Left lung (tissue), 4 donors: ENCODE measurements at regions not wholly inside any gene's neighbourhood (a gene's known extent, or its start where the extent isn't known, plus 50 kb on each side); places are given as distances from the start of the nearest gene placed in this dataset.
A peak's percentile ranks its signal among the peaks of the same experiment; 100 is the strongest.
"Not testable (repeated sequence)": the region's sequence is repeated elsewhere in the genome, so short reads cannot be mapped to it uniquely, and the experiment has no call there.

ENCODE experiments used
- ATAC-seq: fragments of 200-7000 bp; cut with Tn5 transposase; one replicate; pipeline ENCODE4 v1.9.1; 2020; ENCODE audit warnings: moderate library complexity
- DNase-seq, 4 donors: peaks; one replicate each; pipeline ENCODE4 v3.0.0-alpha.2; 2013 to 2020
- H3K27ac ChIP-seq, 2 donors: fragments of 200-600 bp; sonication (generic) in 1 of 2; one replicate each; pipeline versions ENCODE4 v1.5.0 to v1.8.0; 2020 to 2021
- H3K27me3 ChIP-seq, 2 donors: fragments of 200-600 bp; sonication (generic) in 1 of 2; one replicate each; pipeline versions ENCODE4 v1.5.0 to v1.8.0; 2020 to 2021
- H3K36me3 ChIP-seq, 2 donors: fragments of 200-600 bp; sonication (generic) in 1 of 2; one replicate each; pipeline versions ENCODE4 v1.5.0 to v1.8.0; 2020 to 2021
- H3K4me1 ChIP-seq, 2 donors: fragments of 200-600 bp; one replicate each; pipeline ENCODE4 v1.8.0; 2021
- H3K4me3 ChIP-seq, 2 donors: fragments of 200-600 bp; sonication (generic) in 1 of 2; one replicate each; pipeline versions ENCODE4 v1.5.0 to v1.8.0; 2020 to 2021; ENCODE audit warnings: mild to moderate bottlenecking in 1 of 2
- H3K9me3 ChIP-seq, 2 donors: fragments of 200-600 bp; sonication (generic) in 1 of 2; one replicate each; pipeline versions ENCODE4 v1.5.0 to v1.8.0; 2020 to 2021
- intact Hi-C, 2 donors: fragments of 100-400 bp; cut with DNase I; formaldehyde crosslinking; loops; one replicate each; pipeline versions ENCODE4 v1.11.2 to v1.14.2; 2022
- TF ChIP-seq, protein P1 (sequence below), 2 donors: fragments of 200-600 bp; sonication (generic) in 1 of 2; IDR thresholded peaks; one replicate each; pipeline versions ENCODE4 v1.5.0 to v1.8.0; 2021; ENCODE audit warnings: antibody characterized with exemption in 2 of 2
- donor health status: DM: no; HTN: yes; CAD: no.
- donor health status: DM: no; HTN: no; CAD: no.

DNA sequence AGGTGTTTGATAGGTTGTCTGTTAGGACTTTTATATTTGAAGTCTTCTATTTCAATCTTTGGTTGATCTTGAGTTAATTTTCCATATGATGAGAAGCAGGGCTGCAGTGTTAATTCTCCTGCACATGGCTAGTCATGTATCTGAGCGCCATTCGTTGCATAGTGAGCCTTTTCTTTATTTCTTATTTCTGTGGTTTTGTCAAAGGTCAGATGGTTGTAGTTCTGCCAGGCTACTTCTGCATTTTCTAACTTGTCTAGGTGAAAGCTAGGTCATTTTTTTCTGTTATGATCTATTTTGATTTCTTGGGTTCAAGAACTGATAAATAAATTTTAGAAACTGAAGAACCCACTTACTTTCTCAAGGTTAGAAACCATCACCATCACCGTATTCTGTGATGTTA, 56.7 kb downstream of the CCDC74A start:
- H3K9me3 ChIP-seq, result no peaks in the 10 kb centered on the region
- no peak overlapping the region for H3K27ac ChIP-seq
- no peaks in the 10 kb centered on the region for H3K27me3 ChIP-seq
- no peaks in the 10 kb centered on the region for H3K36me3 ChIP-seq
- H3K4me3 ChIP-seq, result no peak overlapping the region
- TF ChIP-seq, protein P1, sequence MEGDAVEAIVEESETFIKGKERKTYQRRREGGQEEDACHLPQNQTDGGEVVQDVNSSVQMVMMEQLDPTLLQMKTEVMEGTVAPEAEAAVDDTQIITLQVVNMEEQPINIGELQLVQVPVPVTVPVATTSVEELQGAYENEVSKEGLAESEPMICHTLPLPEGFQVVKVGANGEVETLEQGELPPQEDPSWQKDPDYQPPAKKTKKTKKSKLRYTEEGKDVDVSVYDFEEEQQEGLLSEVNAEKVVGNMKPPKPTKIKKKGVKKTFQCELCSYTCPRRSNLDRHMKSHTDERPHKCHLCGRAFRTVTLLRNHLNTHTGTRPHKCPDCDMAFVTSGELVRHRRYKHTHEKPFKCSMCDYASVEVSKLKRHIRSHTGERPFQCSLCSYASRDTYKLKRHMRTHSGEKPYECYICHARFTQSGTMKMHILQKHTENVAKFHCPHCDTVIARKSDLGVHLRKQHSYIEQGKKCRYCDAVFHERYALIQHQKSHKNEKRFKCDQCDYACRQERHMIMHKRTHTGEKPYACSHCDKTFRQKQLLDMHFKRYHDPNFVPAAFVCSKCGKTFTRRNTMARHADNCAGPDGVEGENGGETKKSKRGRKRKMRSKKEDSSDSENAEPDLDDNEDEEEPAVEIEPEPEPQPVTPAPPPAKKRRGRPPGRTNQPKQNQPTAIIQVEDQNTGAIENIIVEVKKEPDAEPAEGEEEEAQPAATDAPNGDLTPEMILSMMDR (IDR thresholded peaks at IDR 0.05), result no peak
- ATAC-seq, result no peak
- no peaks in the 10 kb centered on the region for H3K4me1 ChIP-seq
- no peak for DNase-seq
- intact Hi-C loops, result no loop called here

DNA sequence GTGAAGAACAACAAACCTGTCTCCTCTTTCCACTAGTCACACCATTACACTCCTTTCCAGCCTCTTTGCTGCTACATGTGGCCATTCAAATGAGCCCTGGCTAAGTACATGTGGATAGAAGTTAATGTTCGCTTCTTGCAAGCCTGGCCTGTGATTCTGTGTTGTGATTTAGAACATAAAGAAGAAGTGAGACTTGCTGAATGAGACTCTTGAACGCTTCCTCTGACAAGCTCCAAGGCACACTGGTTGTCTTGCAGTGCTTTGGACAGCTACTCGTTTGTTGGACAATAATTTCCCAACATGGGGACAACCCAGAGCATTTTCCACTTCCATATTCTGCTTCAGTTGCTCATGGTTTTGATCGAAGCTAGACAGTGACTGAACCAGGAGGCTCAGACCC, 57.3 kb downstream of the CCDC74A start:
- ATAC-seq (peak; percentile 21), DNase-seq (no peak)
- TF ChIP-seq, protein P1 (IDR thresholded peaks at IDR 0.05), result no peak
- no peak overlapping the region for H3K4me3 ChIP-seq
- no peaks in the 10 kb centered on the region for H3K4me1 ChIP-seq
- H3K9me3 ChIP-seq, result no peaks in the 10 kb centered on the region
- H3K27me3 ChIP-seq, result no peaks in the 10 kb centered on the region
- intact Hi-C loops, result no loop called here
- no peak overlapping the region for H3K27ac ChIP-seq
- H3K36me3 ChIP-seq, result no peaks in the 10 kb centered on the region

DNA sequence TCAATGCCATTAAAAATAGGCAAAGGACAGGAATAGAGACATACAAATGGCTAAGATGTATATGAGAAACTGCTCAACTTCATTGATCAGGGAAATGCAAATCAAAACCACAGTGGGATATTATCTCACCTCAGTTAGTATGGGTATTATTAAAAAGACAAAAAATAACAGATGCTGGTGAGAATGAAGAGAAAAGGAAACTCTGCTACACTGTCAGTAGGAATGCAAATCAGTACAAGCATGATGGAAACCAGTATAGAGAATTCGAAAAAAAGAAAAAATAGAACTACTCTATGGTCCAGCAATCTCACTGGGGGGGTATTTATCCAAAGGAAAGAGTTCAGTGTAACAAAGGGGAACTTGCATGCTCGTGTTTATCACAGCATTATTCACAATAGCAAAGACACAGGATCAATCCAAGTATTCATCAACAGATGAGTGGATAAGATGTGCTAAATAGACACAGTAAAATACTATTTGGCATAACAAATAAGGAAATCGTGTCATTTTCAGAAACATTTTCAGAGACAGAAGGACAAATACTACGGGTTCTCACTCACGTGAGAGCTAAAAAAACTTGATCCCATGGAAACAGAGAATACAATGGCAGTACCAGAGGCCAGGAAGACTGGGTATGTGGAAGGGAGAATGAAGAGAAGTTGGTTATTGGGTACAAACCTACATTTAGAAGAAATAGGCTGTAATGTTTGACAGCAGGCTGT, 60.6 kb downstream of the CCDC74A start:
- no peaks in the 10 kb centered on the region for H3K9me3 ChIP-seq
- TF ChIP-seq, protein P1 (IDR thresholded peaks at IDR 0.05), result no peak
- no peaks in the 10 kb centered on the region for H3K4me1 ChIP-seq
- DNase-seq (no peak), ATAC-seq (no peak)
- no peak overlapping the region for H3K27ac ChIP-seq
- no peak overlapping the region for H3K4me3 ChIP-seq
- H3K36me3 ChIP-seq, result no peaks in the 10 kb centered on the region
- no peaks in the 10 kb centered on the region for H3K27me3 ChIP-seq
- intact Hi-C loops, result no loop called here

DNA sequence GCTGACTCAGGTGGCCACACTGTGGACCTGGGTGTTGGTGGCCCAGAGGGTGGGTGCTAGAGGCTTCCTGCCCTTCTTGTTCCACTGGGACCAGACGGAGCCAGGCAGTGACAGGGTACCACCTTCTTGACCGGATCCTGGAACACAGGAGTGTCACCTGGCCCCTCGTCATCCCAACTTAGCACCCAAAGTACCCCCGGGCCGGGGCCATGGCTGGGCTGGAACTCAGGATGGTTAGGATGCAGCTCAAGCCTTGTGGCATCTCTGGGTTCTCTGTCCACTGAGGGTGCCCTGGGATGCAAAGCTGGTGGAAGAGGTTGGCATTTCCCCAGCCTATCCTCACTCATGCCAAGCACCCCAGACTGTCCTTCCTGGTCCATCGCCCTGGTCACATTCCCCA, 61.4 kb downstream of the CCDC74A start:
- H3K27me3 ChIP-seq, H3K36me3 ChIP-seq, H3K4me3 ChIP-seq, ATAC-seq, intact Hi-C loops, H3K27ac ChIP-seq, H3K9me3 ChIP-seq, H3K4me1 ChIP-seq: not testable (repeated sequence)
- DNase-seq, result peak in 1 of 4 donors; percentile 56

DNA sequence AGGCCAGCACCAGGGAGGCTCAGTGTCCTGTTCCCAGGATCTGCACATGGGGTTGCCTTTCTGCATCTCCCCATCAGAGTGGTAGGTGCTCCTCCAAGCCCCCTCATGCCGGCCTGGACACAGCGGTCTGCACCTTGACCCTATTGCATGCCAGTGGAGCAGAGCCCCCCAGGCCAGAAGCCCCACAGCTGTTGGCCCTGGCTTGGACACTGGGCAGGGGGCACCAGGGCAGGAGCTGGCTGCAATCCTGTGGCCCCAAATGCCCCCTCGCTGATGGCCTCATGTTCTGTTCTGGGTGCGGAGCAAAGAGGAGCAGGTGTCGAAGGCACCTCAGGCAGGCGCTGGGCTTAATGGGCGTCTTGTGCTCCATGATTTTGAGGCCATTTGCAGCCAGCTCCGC, 62.7 kb downstream of the CCDC74A start:
- H3K9me3 ChIP-seq, result no peaks in the 10 kb centered on the region
- ATAC-seq (no peak), DNase-seq (peak in 1 of 4 donors; percentile 59)
- TF ChIP-seq, protein P1 (IDR thresholded peaks at IDR 0.05), result no peak
- no peak overlapping the region for H3K27ac ChIP-seq
- intact Hi-C loops, result no loop called here
- no peaks in the 10 kb centered on the region for H3K36me3 ChIP-seq
- H3K4me1 ChIP-seq, result no peaks in the 10 kb centered on the region
- H3K27me3 ChIP-seq, result no peaks in the 10 kb centered on the region
- H3K4me3 ChIP-seq, result no peak overlapping the region

DNA sequence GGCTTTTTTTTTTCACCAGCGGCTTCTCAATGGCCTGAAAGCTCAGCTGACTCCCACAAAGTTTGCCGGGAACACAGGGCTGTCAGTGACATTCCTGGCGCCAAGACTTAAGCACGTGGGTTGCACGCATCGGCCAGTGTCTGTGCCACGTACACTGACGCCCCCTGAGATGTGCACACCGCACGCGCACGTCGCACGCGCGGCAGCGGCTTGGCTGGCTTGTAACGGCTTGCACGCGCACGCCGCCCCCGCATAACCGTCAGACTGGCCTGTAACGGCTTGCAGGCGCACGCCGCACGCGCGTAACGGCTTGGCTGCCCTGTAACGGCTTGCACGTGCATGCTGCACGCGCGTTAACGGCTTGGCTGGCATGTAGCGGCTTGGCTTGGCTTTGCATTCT, 63.2 kb downstream of the CCDC74A start:
- TF ChIP-seq, protein P1 (IDR thresholded peaks at IDR 0.05), result no peak
- ATAC-seq (no peak), DNase-seq (peak in 1 of 4 donors; percentile 61)
- Histone ChIP-seq H3K9me3 (no peaks in the 10 kb centered on the region), H3K4me3 (no peak overlapping the region), H3K4me1 (no peaks in the 10 kb centered on the region), H3K27ac (no peak overlapping the region), H3K27me3 (no peaks in the 10 kb centered on the region), H3K36me3 (no peaks in the 10 kb centered on the region)
- intact Hi-C loops, result no loop called here

DNA sequence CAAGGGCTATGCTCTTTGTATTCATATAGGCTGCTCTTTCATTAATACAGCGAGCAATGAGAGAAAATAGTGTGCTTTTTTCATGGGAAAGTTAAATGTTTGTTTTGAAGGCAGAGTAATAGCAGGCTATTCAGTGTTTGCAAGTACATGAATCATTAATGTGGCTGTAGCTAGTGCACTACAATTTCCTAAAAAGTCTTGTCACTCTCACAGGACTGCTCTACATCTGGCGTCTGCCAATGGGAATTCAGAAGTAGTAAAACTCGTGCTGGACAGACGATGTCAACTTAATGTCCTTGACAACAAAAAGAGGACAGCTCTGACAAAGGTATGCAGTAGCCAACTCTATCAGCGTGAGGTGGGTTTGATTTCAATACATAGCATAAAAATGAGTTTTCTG, 68.9 kb downstream of the CCDC74A start:
- intact Hi-C loops, H3K4me1 ChIP-seq, H3K27me3 ChIP-seq: not testable (repeated sequence)

DNA sequence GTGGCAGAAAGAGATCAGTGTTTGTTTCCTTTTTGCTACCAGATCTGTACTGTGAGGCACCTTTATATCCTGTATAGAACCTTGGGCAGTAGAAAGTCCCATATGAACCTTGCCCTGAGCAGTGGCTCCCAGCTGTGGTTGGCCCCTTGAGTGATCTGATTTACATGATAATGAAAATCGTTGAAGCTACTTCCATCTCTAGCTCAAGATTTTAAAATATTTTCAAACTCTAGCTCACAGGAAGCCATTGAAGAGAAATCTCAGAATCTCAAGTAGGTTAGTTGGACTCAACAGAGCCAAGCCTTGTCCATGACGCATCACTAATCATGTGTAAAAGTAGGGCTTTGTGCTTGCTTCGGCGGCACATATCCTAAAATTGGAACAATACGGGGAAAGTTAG, 74.8 kb downstream of the CCDC74A start:
- H3K36me3 ChIP-seq, H3K27me3 ChIP-seq, DNase-seq, intact Hi-C loops, H3K27ac ChIP-seq, H3K4me3 ChIP-seq, ATAC-seq, H3K9me3 ChIP-seq, H3K4me1 ChIP-seq: not testable (repeated sequence)

More for the DNA sequence above, 68.9 kb downstream of the CCDC74A start:
- H3K36me3 ChIP-seq, H3K9me3 ChIP-seq, H3K4me3 ChIP-seq, H3K27ac ChIP-seq, ATAC-seq, DNase-seq: not testable (repeated sequence)
